ENCODE measurements at regions not wholly inside any gene's neighbourhood (a gene's known extent, or its start where the extent isn't known, plus 50 kb on each side); places are given as distances from the start of the nearest gene placed in this dataset.

GRCh38 chr6:23424584-23424983 lies 701.4 kb upstream of the NRSN1 start:
- H3K4me1 Mint-ChIP-seq (ENCODE audit: unreplicated experiment) = no peaks in the 10 kb centered on the region
- H3K9me3 Mint-ChIP-seq = peaks cover 5% of the 10 kb centered on the region

GRCh38 chr6:23435126-23435525 lies 690.9 kb upstream of the NRSN1 start:
- TF ChIP-seq CTCF (conservative IDR thresholded peaks at IDR 0.05) = no peak
- DNase-seq (ENCODE audit: extremely low spot score, unreplicated experiment) = no peak
- peaks cover 7% of the 10 kb centered on the region for H3K36me3 Mint-ChIP-seq
- no peak overlapping the region for H3K27ac Mint-ChIP-seq
- no peak overlapping the region for H3K4me3 Mint-ChIP-seq
- H3K27me3 Mint-ChIP-seq = no peaks in the 10 kb centered on the region
- H3K4me1 Mint-ChIP-seq (ENCODE audit: unreplicated experiment) = peaks cover 6% of the 10 kb centered on the region
- H3K9me3 Mint-ChIP-seq = peaks cover 10% of the 10 kb centered on the region

More at GRCh38 chr6:23424584-23424983, 701.4 kb upstream of the NRSN1 start:
- TF ChIP-seq CTCF (conservative IDR thresholded peaks at IDR 0.05) = no peak
- no peak overlapping the region for H3K4me3 Mint-ChIP-seq
- DNase-seq (ENCODE audit: extremely low spot score, unreplicated experiment) = no peak
- H3K27me3 Mint-ChIP-seq = no peaks in the 10 kb centered on the region
- no peak overlapping the region for H3K27ac Mint-ChIP-seq
- no peaks in the 10 kb centered on the region for H3K36me3 Mint-ChIP-seq

GRCh38 chr6:23435798-23436197 lies 690.2 kb upstream of the NRSN1 start:
- no peak overlapping the region for H3K27ac Mint-ChIP-seq
- H3K9me3 Mint-ChIP-seq = peaks cover 10% of the 10 kb centered on the region
- no peak overlapping the region for H3K4me3 Mint-ChIP-seq
- H3K4me1 Mint-ChIP-seq (ENCODE audit: unreplicated experiment) = peaks cover 6% of the 10 kb centered on the region
- no peak for TF ChIP-seq CTCF (conservative IDR thresholded peaks at IDR 0.05)
- DNase-seq (ENCODE audit: extremely low spot score, unreplicated experiment) = no peak
- no peaks in the 10 kb centered on the region for H3K27me3 Mint-ChIP-seq
- H3K36me3 Mint-ChIP-seq = peaks cover 7% of the 10 kb centered on the region

GRCh38 chr6:23441808-23442461 lies 684.1 kb upstream of the NRSN1 start:
- H3K9me3 Mint-ChIP-seq = peaks cover 5% of the 10 kb centered on the region
- peaks cover 3% of the 10 kb centered on the region for H3K36me3 Mint-ChIP-seq
- no peak overlapping the region for H3K4me3 Mint-ChIP-seq
- TF ChIP-seq CTCF (conservative IDR thresholded peaks at IDR 0.05) = no peak
- no peak overlapping the region for H3K27ac Mint-ChIP-seq
- H3K27me3 Mint-ChIP-seq = no peaks in the 10 kb centered on the region
- DNase-seq (ENCODE audit: extremely low spot score, unreplicated experiment) = no peak
- peaks cover 41% of the 10 kb centered on the region for H3K4me1 Mint-ChIP-seq (ENCODE audit: unreplicated experiment)

GRCh38 chr6:23445157-23445710 lies 680.8 kb upstream of the NRSN1 start:
- H3K27ac Mint-ChIP-seq = peak overlapping the region; percentile 4
- H3K4me1 Mint-ChIP-seq (ENCODE audit: unreplicated experiment) = peaks cover 58% of the 10 kb centered on the region
- no peak for DNase-seq (ENCODE audit: extremely low spot score, unreplicated experiment)

More at GRCh38 chr6:23445157-23445710, 680.8 kb upstream of the NRSN1 start:
- no peaks in the 10 kb centered on the region for H3K36me3 Mint-ChIP-seq
- no peaks in the 10 kb centered on the region for H3K27me3 Mint-ChIP-seq
- no peak for TF ChIP-seq CTCF (conservative IDR thresholded peaks at IDR 0.05)
- H3K4me3 Mint-ChIP-seq = peak overlapping the region; percentile 0
- H3K9me3 Mint-ChIP-seq = peaks cover 2% of the 10 kb centered on the region

Data from type B pancreatic cell (in vitro differentiated cells).